Pancreas (tissue), 10 donors: ENCODE measurements at regions not wholly inside any gene's neighbourhood (a gene's known extent, or its start where the extent isn't known, plus 50 kb on each side); places are given as distances from the start of the nearest gene placed in this dataset.

Source experiments
- ATAC-seq, 4 donors: fragments of 200-7000 bp; cut with Tn5 transposase; one replicate each; pipeline versions ENCODE4 v1.8.0 to v1.9.1; 2020; ENCODE audit warnings: mild to moderate bottlenecking in 4 of 4, moderate library complexity in 4 of 4
- DNase-seq, 6 donors: peaks; one replicate each; pipeline ENCODE4 v3.0.0-alpha.2; 2020
- FAIRE-seq: peaks from 2 replicates; lab custom pipeline; 2012; peaks lifted over from hg19 to GRCh38; lab: Jason Lieb, UNC
- H3K27ac ChIP-seq, 4 donors: fragments of 200-600 bp; sonication (generic); 1 replicate in 3 of 4; 2 replicates in 1 of 4; pipeline versions ENCODE4 v1.5.0 to v1.8.0; 2020
- H3K27me3 ChIP-seq, 4 donors: fragments of 200-600 bp; one replicate each; pipeline ENCODE4 v1.8.0; 2021
- H3K36me3 ChIP-seq, 3 donors: fragments of 200-600 bp; sonication (generic) in 1 of 3; one replicate each; pipeline versions ENCODE4 v1.5.0 to v1.8.0; 2020 to 2021
- H3K4me1 ChIP-seq, 3 donors: fragments of 200-600 bp; one replicate each; pipeline ENCODE4 v1.8.0; 2021
- H3K4me3 ChIP-seq, 4 donors: fragments of 200-600 bp; sonication (generic) in 2 of 4; one replicate each; pipeline versions ENCODE4 v1.5.0 to v1.8.0; 2020 to 2021
- H3K9me3 ChIP-seq, 4 donors: fragments of 200-600 bp; one replicate each; pipeline ENCODE4 v1.8.0; 2021
- CTCF ChIP-seq, 4 donors: fragments of 200-600 bp; sonication (generic) in 3 of 4; IDR thresholded peaks; one replicate each; pipeline versions ENCODE4 v1.5.0 to v1.8.0; 2021; ENCODE audit warnings: antibody characterized with exemption in 4 of 4
- WGBS, 2 donors: extraction: QIAGEN DNeasy Blood & Tissue Kit; methylation state at CpG; one replicate each; pipeline ENCODE4 v1.1.7; 2013; 5-methylcytosine and 5-hydroxymethylcytosine counted together
- intact Hi-C, 3 donors: fragments of 100-400 bp; cut with DNase I; formaldehyde crosslinking; loops; one replicate each; pipeline versions ENCODE4 v1.11.1 to v1.14.2; 2022
- donor health status: healthy with polysubstance abuse.
- donor health status: DM: no; HTN: no; CAD: no; lungs with moderate emphysema.
- donor health status: DM: no; HTN: no; CAD: no.
- donor health status: control.
- donor health status: control.
- donor health status: Bipolar disorder and iron deficiency.
- donor health status: DM: yes; HTN: yes; CAD: no.
- donor health status: DM: no; HTN: no; CAD: no.
- donor health status: DM: no; HTN: no; CAD: no.
- donor health status: DM: yes; HTN: yes; CAD: no.

- H3K4me1 ChIP-seq: no peaks in the 10 kb centered on the region
- FAIRE-seq (no peak), ATAC-seq (no peak), DNase-seq (no peak)
- no peak overlapping the region for H3K27ac ChIP-seq
- no peak overlapping the region for H3K4me3 ChIP-seq
- H3K9me3 ChIP-seq: no peaks in the 10 kb centered on the region
- no peaks in the 10 kb centered on the region for H3K36me3 ChIP-seq
- intact Hi-C loops: no loop called here
- no peak for TF ChIP-seq CTCF (IDR thresholded peaks at IDR 0.05)
- 56% methylated on average over 3 of the region's 3 CpGs for WGBS, 2 donors
- H3K27me3 ChIP-seq: peaks cover 0 to 22% (median 0%) of the 10 kb centered on the region in 4 donors
Observed at GRCh38 chrX:113629326-113629725, 788.7 kb upstream of the AMOT start.

- intact Hi-C loops: no loop called here
- no peaks in the 10 kb centered on the region for H3K4me1 ChIP-seq
- no peak for TF ChIP-seq CTCF (IDR thresholded peaks at IDR 0.05)
- no peak overlapping the region for H3K4me3 ChIP-seq
- no peaks in the 10 kb centered on the region for H3K9me3 ChIP-seq
- DNase-seq (no peak), ATAC-seq (no peak), FAIRE-seq (no peak)
- H3K27ac ChIP-seq: no peak overlapping the region
- 72 to 76% methylated on average over 6 of the region's 6 CpGs for WGBS, 2 donors
- H3K27me3 ChIP-seq: peaks cover 0 to 13% (median 5%) of the 10 kb centered on the region in 4 donors
- H3K36me3 ChIP-seq: no peaks in the 10 kb centered on the region
Observed at GRCh38 chrX:113594123-113594841, 753.7 kb upstream of the AMOT start.

- no peak for TF ChIP-seq CTCF (IDR thresholded peaks at IDR 0.05)
- ATAC-seq (no peak), FAIRE-seq (no peak), DNase-seq (no peak)
- intact Hi-C loops: no loop called here
- H3K27me3 ChIP-seq: peaks cover 0 to 7% (median 0%) of the 10 kb centered on the region in 4 donors
- H3K4me3 ChIP-seq: no peak overlapping the region
- 69 to 76% methylated on average over 15 of the region's 15 CpGs for WGBS, 2 donors
- H3K9me3 ChIP-seq: no peaks in the 10 kb centered on the region
- H3K27ac ChIP-seq: no peak overlapping the region
- no peaks in the 10 kb centered on the region for H3K4me1 ChIP-seq
- no peaks in the 10 kb centered on the region for H3K36me3 ChIP-seq
Observed at GRCh38 chrX:113586281-113586898, 745.8 kb upstream of the AMOT start.

- Histone ChIP-seq H3K9me3 (no peaks in the 10 kb centered on the region), H3K4me3 (no peak overlapping the region), H3K4me1 (no peaks in the 10 kb centered on the region), H3K27me3 (no peaks in the 10 kb centered on the region), H3K27ac (no peak overlapping the region), H3K36me3 (no peaks in the 10 kb centered on the region)
- no peak for DNase-seq
- TF ChIP-seq CTCF (IDR thresholded peaks at IDR 0.05): no peak
- no peak for ATAC-seq
- WGBS, 2 donors: 75 to 79% methylated on average over 2 of the region's 2 CpGs
- FAIRE-seq: no peak
- intact Hi-C loops: no loop called here
Observed at GRCh38 chrX:113580486-113580885, 739.9 kb upstream of the AMOT start.

- Histone ChIP-seq H3K4me3 (no peak overlapping the region), H3K36me3 (no peaks in the 10 kb centered on the region), H3K9me3 (no peaks in the 10 kb centered on the region), H3K27ac (no peak overlapping the region), H3K27me3 (peaks cover 0 to 2% (median 0%) of the 10 kb centered on the region in 4 donors), H3K4me1 (no peaks in the 10 kb centered on the region)
- no peak for TF ChIP-seq CTCF (IDR thresholded peaks at IDR 0.05)
- ATAC-seq (no peak), DNase-seq (no peak), FAIRE-seq (no peak)
- intact Hi-C loops: no loop called here
- WGBS, 2 donors: 59 to 66% methylated on average over 1 of the region's 1 CpG
Observed at GRCh38 chrX:113558576-113558975, 717.9 kb upstream of the AMOT start.
